ENCODE measurements at regions not wholly inside any gene's neighbourhood (a gene's known extent, or its start where the extent isn't known, plus 50 kb on each side); places are given as distances from the start of the nearest gene placed in this dataset.
A peak's percentile ranks its signal among the peaks of the same experiment; 100 is the strongest.

DNA sequence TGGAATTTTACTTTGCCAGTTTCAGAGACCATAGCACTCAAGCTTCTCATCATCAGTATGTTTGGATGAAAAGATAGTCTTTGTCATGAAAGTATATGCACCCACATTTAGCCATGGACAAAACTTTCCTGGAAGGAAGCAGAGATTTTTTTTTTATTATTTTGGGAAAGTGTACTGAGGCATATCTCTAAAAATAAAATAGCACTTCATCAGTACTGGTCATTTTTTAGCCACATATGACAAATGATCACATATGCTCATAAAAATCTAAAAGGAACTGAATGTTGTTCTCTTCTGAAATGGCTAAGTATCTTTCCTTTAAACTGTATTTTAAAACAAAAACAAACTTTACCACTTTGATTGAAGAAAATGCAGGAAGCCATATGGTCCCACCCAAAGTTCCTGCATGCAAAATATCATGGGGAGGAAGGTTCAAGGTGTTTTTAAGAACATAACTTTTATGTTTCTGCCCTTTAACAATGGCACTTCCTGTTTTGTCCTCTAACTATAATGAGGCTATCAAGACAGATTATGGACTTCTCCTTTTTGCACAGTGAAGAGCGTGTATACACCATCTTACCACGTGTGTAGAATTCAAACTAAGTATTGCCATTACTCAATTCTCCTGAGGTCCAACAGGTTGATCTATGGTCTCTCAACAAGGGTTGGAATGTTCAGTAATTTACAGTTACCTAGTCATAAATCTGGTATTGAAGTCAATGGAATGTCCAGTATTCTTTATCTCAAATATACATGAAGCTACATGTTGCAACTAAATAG lies 77.1 kb upstream of the SLC39A10 start:
- Mint-ChIP-seq H3K27me3 (ENCODE audit: low read depth) (no peaks in the 10 kb centered on the region), H3K27ac (no peak overlapping the region), H3K9me3 (no peaks in the 10 kb centered on the region), H3K36me3 (ENCODE audit: low read depth) (no peaks in the 10 kb centered on the region), H3K4me1 (no peaks in the 10 kb centered on the region), H3K4me3 (no peak overlapping the region)
- TF ChIP-seq CTCF (IDR thresholded peaks at IDR 0.05; ENCODE audit: unreplicated experiment in 3 of 3), result no peak

- Mint-ChIP-seq H3K4me3 (no peak overlapping the region), H3K27ac (no peak overlapping the region), H3K4me1 (no peaks in the 10 kb centered on the region), H3K27me3 (ENCODE audit: low read depth) (no peaks in the 10 kb centered on the region), H3K36me3 (ENCODE audit: low read depth) (no peaks in the 10 kb centered on the region), H3K9me3 (no peaks in the 10 kb centered on the region)
- TF ChIP-seq CTCF (IDR thresholded peaks at IDR 0.05; ENCODE audit: unreplicated experiment in 3 of 3), result peak; percentile 22 to 46 (median 23)
Measured at GRCh38 chr2:195575879-195576401, 81.1 kb upstream of the SLC39A10 start.

DNA sequence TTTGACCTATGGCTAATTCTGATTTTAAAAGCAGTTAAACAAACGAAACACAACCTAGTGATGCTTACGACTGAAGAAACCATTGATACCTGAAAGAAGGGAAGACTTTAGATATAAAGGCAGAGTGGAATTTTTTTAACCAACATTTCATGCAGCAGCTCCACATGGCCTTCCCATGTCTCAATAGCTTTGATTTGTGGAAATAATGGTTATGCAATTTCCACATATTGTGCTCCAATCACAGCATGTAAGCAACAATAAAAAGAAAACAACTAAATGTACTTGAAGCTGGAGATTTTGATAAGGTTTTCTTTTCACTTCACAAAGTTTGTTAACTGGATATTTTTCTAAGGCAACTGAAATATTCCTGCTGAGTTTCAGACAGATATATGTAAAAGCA lies 82.0 kb upstream of the SLC39A10 start:
- no peaks in the 10 kb centered on the region for H3K4me1 Mint-ChIP-seq
- H3K27ac Mint-ChIP-seq, result no peak overlapping the region
- H3K36me3 Mint-ChIP-seq (ENCODE audit: low read depth), result no peaks in the 10 kb centered on the region
- no peaks in the 10 kb centered on the region for H3K27me3 Mint-ChIP-seq (ENCODE audit: low read depth)
- H3K9me3 Mint-ChIP-seq, result no peaks in the 10 kb centered on the region
- no peak overlapping the region for H3K4me3 Mint-ChIP-seq
- TF ChIP-seq CTCF (IDR thresholded peaks at IDR 0.05; ENCODE audit: unreplicated experiment in 3 of 3), result no peak

- Mint-ChIP-seq H3K36me3 (ENCODE audit: low read depth) (no peaks in the 10 kb centered on the region), H3K27me3 (ENCODE audit: low read depth) (no peaks in the 10 kb centered on the region), H3K9me3 (peaks cover 5% of the 10 kb centered on the region), H3K27ac (no peak overlapping the region), H3K4me1 (no peaks in the 10 kb centered on the region), H3K4me3 (no peak overlapping the region)
- TF ChIP-seq CTCF (IDR thresholded peaks at IDR 0.05; ENCODE audit: unreplicated experiment in 3 of 3), result no peak
Measured at GRCh38 chr2:195574312-195574711, 82.7 kb upstream of the SLC39A10 start.

DNA sequence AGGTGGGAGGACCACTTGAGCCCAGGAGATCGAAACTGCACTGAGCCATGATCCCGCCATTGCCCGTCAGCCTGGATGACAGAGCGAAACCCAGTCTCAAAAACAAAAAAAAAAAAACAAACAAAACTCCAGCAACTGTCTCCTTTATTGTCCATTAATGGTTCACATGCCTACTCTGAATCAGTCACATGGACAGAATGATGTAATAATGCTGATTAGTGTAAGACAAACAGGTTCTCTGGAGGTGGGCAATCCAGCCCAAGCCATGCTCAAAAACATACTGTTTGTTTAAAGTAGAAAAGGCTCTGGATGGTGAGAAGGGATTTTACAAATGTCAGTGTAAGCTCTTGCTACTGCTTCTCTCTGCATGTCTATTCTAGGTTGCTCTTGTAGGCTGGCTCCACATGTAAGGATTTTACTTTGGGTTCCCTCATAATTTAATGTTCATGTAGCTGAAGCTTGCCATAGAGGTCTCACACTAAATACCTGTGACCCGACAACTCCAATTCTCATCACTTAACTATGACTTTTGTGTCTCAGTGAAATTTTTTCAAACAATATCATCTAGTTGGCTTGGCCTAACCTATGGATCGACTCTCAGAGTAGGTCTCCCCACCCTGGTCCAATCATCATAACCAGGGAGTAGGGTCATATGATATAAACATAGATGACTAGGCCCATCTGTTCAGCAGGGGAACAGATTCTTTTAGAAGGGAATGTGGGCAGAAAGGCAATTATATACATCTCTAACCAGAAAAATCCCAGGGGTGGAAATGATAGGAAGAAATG lies 83.9 kb upstream of the SLC39A10 start:
- Mint-ChIP-seq H3K4me3 (no peak overlapping the region), H3K36me3 (ENCODE audit: low read depth) (no peaks in the 10 kb centered on the region), H3K4me1 (no peaks in the 10 kb centered on the region), H3K27ac (no peak overlapping the region), H3K27me3 (ENCODE audit: low read depth) (no peaks in the 10 kb centered on the region), H3K9me3 (peaks cover 7% of the 10 kb centered on the region)
- TF ChIP-seq CTCF (IDR thresholded peaks at IDR 0.05; ENCODE audit: unreplicated experiment in 3 of 3), result no peak
